CD4-positive, alpha-beta T cell (primary cell): ENCODE measurements at regions not wholly inside any gene's neighbourhood (a gene's known extent, or its start where the extent isn't known, plus 50 kb on each side); places are given as distances from the start of the nearest gene placed in this dataset.

Experiments
- ATAC-seq: fragments of 200-7000 bp; cut with Tn5 transposase; one replicate; pipeline ENCODE4 v1.10.0; 2022; ENCODE audit warnings: mild to moderate bottlenecking; ENCODE audit not compliant: poor library complexity
- CTCF ChIA-PET: fragments of 350-600 bp; sonication (Branson Sonifier 250); formaldehyde crosslinking; loops from one replicate; lab custom pipeline; 2021; ENCODE audit warnings: antibody characterized with exemption, inconsistent platforms; lab: Charles Lee
- POLR2A ChIA-PET: fragments of 350-600 bp; sonication (Branson Sonifier 250); formaldehyde crosslinking; loops from one replicate; lab custom pipeline; 2021; ENCODE audit warnings: antibody characterized with exemption, inconsistent platforms; lab: Charles Lee
- DNase-seq, 14 experiments: peaks; one replicate each; pipeline ENCODE4 v3.0.0-alpha.2; 2013 to 2020; ENCODE audit warnings: mixed read lengths in 2 of 14
- H3K27ac ChIP-seq, 2 donors: one replicate each; pipeline versions ENCODE4 v1.5.1 to v1.7.0; 2013; ENCODE audit warnings: low read length in 2 of 2, low read depth in 1 of 2, mild to moderate bottlenecking in 1 of 2
- H3K27me3 ChIP-seq, 2 experiments: 1 replicate in 1 of 2; 2 replicates in 1 of 2; pipeline versions ENCODE4 v1.6.1 to v1.7.0; 2013; ENCODE audit warnings: low read length in 2 of 2, control low read depth in 1 of 2, mild to moderate bottlenecking in 1 of 2, moderate library complexity in 1 of 2; ENCODE audit not compliant: insufficient read depth in 2 of 2, control insufficient read depth in 1 of 2
- H3K36me3 ChIP-seq: one replicate; pipeline ENCODE4 v1.6.1; 2013; ENCODE audit warnings: low read length, control low read depth; ENCODE audit not compliant: insufficient read depth
- H3K4me1 ChIP-seq: one replicate; pipeline ENCODE4 v1.6.1; 2013; ENCODE audit warnings: low read length, control low read depth; ENCODE audit not compliant: insufficient read depth
- H3K4me3 ChIP-seq: one replicate; pipeline ENCODE4 v1.5.1; 2013; ENCODE audit warnings: mild to moderate bottlenecking, low read length, moderate library complexity
- H3K9me3 ChIP-seq, 2 experiments: 1 replicate in 1 of 2; 2 replicates in 1 of 2; pipeline versions ENCODE4 v1.6.1 to v1.7.0; 2013; ENCODE audit warnings: low read length in 2 of 2, mild to moderate bottlenecking in 2 of 2, control low read depth in 1 of 2, moderate library complexity in 1 of 2; ENCODE audit not compliant: control insufficient read depth in 1 of 2, insufficient read depth in 1 of 2
- H3K27ac Mint-ChIP-seq: one replicate; pipeline ENCODE4 v1.8.0; 2020; ENCODE audit warnings: mixed read lengths
- H3K27me3 Mint-ChIP-seq: one replicate; pipeline ENCODE4 v1.8.0; 2021; ENCODE audit warnings: mixed read lengths
- H3K36me3 Mint-ChIP-seq: one replicate; pipeline ENCODE4 v1.8.0; 2021; ENCODE audit warnings: low read depth, mixed read lengths
- H3K4me1 Mint-ChIP-seq: one replicate; pipeline ENCODE4 v1.8.0; 2021; ENCODE audit warnings: low read depth, mixed read lengths
- H3K4me3 Mint-ChIP-seq: one replicate; pipeline ENCODE4 v1.8.0; 2020; ENCODE audit warnings: mild to moderate bottlenecking, mixed read lengths
- H3K9me3 Mint-ChIP-seq: one replicate; pipeline ENCODE4 v1.8.0; 2020; ENCODE audit warnings: mixed read lengths
- intact Hi-C, 2 experiments: fragments of 100-400 bp; cut with DNase I in 1 of 2; cut with micrococcal nuclease in 1 of 2; formaldehyde crosslinking; loops; one replicate each; pipeline versions ENCODE4 v1.15.1 to v1.9.0; 2023 to 2025; cut with DNase I, micrococcal nuclease
- TF ChIP-seq, protein P1 (sequence below): fragments of 200-600 bp; IDR thresholded peaks from one replicate; pipeline ENCODE4 v1.8.0; 2022; ENCODE audit warnings: antibody characterized with exemption, mild to moderate bottlenecking

DNA sequence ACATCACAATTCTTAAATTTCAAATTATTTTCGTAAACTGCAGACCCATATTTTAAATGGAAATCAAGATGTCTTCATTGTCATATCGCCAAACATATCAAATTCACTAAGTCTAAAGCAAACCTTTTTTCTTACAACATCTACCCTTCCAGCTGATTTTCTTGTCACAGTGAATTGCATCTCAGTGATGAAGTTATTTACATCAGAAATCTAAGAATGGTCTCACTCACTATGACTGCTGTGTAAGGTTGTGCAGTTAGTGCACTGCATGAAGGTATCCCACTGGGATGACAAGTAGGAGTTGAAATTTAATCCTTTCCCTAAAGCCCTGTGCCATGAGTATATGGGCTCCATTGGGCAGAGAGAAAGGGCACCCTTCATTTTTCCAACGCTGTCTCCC is 399.4 kb upstream of the ITGA1 start:
- H3K36me3 Mint-ChIP-seq = no peaks in the 10 kb centered on the region
- intact Hi-C loops = no loop called here
- Histone ChIP-seq H3K27me3 (no peaks in the 10 kb centered on the region), H3K9me3 (no peaks in the 10 kb centered on the region), H3K4me3 (no peak overlapping the region), H3K27ac (no peak overlapping the region), H3K36me3 (no peaks in the 10 kb centered on the region), H3K4me1 (no peaks in the 10 kb centered on the region)
- ChIA-PET CTCF (no interaction called here), POLR2A (no interaction called here)
- H3K27ac Mint-ChIP-seq = no peak overlapping the region
- H3K4me1 Mint-ChIP-seq = no peaks in the 10 kb centered on the region
- TF ChIP-seq, protein P1, sequence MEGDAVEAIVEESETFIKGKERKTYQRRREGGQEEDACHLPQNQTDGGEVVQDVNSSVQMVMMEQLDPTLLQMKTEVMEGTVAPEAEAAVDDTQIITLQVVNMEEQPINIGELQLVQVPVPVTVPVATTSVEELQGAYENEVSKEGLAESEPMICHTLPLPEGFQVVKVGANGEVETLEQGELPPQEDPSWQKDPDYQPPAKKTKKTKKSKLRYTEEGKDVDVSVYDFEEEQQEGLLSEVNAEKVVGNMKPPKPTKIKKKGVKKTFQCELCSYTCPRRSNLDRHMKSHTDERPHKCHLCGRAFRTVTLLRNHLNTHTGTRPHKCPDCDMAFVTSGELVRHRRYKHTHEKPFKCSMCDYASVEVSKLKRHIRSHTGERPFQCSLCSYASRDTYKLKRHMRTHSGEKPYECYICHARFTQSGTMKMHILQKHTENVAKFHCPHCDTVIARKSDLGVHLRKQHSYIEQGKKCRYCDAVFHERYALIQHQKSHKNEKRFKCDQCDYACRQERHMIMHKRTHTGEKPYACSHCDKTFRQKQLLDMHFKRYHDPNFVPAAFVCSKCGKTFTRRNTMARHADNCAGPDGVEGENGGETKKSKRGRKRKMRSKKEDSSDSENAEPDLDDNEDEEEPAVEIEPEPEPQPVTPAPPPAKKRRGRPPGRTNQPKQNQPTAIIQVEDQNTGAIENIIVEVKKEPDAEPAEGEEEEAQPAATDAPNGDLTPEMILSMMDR = no peak
- H3K9me3 Mint-ChIP-seq = peaks cover 2% of the 10 kb centered on the region
- ATAC-seq (no peak), DNase-seq (no peak)
- peaks cover 4% of the 10 kb centered on the region for H3K27me3 Mint-ChIP-seq
- no peak overlapping the region for H3K4me3 Mint-ChIP-seq

GRCh38 chr5:52392321-52392720 is 395.4 kb upstream of the ITGA1 start:
- Histone ChIP-seq H3K36me3 (no peaks in the 10 kb centered on the region), H3K4me1 (no peaks in the 10 kb centered on the region), H3K27ac (no peak overlapping the region), H3K9me3 (no peaks in the 10 kb centered on the region), H3K27me3 (no peaks in the 10 kb centered on the region), H3K4me3 (no peak overlapping the region)
- Mint-ChIP-seq H3K9me3 (peaks cover 2% of the 10 kb centered on the region), H3K4me3 (no peak overlapping the region), H3K27ac (no peak overlapping the region), H3K4me1 (no peaks in the 10 kb centered on the region), H3K27me3 (peaks cover 4% of the 10 kb centered on the region), H3K36me3 (no peaks in the 10 kb centered on the region)
- POLR2A ChIA-PET = no interaction called here
- intact Hi-C loops = no loop called here
- TF ChIP-seq, protein P1 = no peak
- DNase-seq = no peak
- CTCF ChIA-PET = interaction anchor here (0.8 kb wide), 1 partner anchor 9 kb away, joined by 3 read pairs; no protein-coding TSS in a partner anchor
- ATAC-seq = no peak

- TF ChIP-seq, protein P1 = no peak
- H3K4me1 ChIP-seq = no peaks in the 10 kb centered on the region
- no peak overlapping the region for H3K4me3 ChIP-seq
- H3K27ac Mint-ChIP-seq = no peak overlapping the region
- H3K27ac ChIP-seq = no peak overlapping the region
- H3K36me3 Mint-ChIP-seq = no peaks in the 10 kb centered on the region
- H3K27me3 Mint-ChIP-seq = no peaks in the 10 kb centered on the region
- ATAC-seq (no peak), DNase-seq (no peak)
- H3K9me3 Mint-ChIP-seq = peaks cover 3% of the 10 kb centered on the region
- no peak overlapping the region for H3K4me3 Mint-ChIP-seq
- no peaks in the 10 kb centered on the region for H3K9me3 ChIP-seq
- POLR2A ChIA-PET = no interaction called here
- intact Hi-C loops = no loop called here
- H3K36me3 ChIP-seq = no peaks in the 10 kb centered on the region
- CTCF ChIA-PET = no interaction called here
- H3K4me1 Mint-ChIP-seq = no peaks in the 10 kb centered on the region
- no peaks in the 10 kb centered on the region for H3K27me3 ChIP-seq
These were observed 377.9 kb upstream of the ITGA1 start for GRCh38 chr5:52409835-52410234.
